Activated T-cell treated with anti-CD3 and anti-CD28 coated beads for 24 hours (primary cell): ENCODE measurements at regions not wholly inside any gene's neighbourhood (a gene's known extent, or its start where the extent isn't known, plus 50 kb on each side); places are given as distances from the start of the nearest gene placed in this dataset.
"Not testable (repeated sequence)": the region's sequence is repeated elsewhere in the genome, so short reads cannot be mapped to it uniquely, and the experiment has no call there.

Experiments
- DNase-seq: peaks from one replicate; pipeline ENCODE4 v3.0.0-alpha.2; 2020; ENCODE audit warnings: low read depth

DNA sequence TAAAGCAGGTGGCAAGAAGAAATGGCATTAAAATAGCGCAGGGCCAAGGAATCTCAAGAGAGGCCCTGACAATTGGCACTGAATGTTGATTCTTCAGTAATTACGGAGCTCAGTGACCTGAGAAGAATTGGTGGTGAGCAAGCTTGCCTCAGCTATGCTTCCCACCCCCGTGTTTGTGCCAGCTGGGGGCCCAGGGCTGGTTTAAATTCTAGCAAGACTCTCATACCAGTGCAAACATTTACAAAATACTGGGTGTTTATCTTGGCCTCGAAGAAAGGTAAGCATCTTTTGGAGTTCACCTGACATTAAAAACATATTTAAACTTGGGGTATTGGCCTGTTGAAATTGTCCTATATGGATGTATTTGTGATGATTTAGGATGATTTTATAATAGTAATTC is 296.7 kb upstream of the USP25 start:
- DNase-seq, result no peak

DNA sequence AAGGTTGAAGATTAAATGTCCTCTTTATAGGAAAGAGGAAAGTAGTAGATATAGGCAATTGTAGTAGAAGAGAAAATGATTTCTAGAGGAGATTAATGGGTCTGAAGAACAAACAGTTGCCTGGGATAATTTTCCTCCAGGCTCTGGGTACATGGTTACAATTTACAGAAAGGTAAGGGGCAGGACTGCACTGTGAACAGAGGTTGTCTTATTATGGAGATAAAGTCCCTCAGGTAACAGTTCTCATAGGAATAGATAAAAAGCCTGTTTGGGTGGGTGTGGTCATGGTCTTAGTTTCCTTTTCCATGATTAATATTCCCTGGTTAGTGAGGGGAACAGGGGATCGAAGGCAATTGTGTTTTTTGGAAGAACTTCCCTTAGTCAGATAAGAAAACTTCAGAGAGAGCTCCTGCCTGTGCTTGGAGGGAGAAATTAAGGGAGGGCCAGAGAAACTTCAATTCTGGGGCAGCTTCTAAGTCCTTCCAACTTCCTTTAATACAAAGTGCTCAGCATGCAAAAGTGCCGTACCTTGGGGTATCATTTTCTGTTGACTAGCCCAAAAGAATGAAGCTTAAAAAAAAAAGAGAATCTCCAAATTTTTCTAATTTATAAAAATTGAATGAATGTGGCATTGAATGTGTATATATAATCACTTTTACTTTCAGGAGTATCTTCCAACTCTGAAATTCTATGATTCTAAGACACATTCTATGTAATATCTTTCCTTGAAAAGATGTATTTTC is 295.4 kb upstream of the USP25 start:
- no peak for DNase-seq

DNA sequence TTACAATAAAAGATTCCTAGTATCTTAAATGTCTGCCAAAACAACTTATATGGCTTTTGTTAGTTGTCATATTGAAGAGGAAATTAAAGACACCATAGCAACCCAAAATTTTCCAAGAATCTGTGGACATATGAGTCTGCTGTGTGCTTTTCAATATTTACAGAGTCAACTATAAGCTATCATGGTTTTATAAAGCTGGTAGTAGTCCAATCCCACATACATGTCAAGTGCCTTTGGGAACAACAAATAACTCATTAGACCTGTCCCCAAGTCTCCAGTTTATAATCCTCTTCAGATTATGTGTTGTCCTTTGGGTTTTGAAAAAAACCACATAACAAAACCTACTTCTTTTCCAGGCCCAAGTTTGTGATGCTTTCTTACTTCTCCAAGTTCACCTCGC is 293.8 kb upstream of the USP25 start:
- DNase-seq, result no peak

DNA sequence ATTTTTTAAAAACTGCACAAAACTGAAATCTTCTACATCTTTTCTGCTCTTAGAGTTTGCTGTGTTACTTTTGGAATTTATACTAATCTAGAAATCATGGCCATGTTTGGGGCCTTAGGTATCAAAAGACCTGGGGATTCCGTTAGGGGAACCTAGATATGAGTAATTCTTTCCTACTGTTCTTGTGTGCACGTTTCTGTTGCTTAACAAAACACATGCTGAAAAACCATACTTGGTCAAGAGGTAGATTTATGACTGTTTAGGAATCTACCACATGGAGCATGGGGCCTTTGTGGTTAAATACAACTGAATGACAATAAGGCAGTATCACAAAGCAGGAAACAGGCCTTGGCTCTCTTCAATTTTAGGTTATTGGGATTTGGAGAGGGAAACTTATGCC is 291.9 kb upstream of the USP25 start:
- DNase-seq, result no peak

DNA sequence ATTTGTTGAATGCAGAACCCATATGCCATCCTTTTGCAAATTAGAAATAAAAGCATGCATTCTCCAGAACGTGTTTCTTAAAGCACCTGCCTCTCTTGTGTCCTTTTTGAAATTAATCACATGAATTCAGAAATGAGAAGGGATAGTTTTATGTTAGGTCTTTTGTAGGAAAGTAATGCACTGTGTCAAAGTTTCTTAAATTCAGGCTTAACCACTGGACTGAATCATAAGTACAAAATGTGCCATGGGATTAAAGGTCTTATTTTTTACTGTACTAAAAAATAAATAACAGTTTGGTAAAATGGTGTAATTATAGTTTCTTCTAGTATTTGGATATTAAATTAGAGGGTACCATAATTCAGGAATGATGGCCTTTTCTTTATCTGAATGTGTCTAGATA is 290.1 kb upstream of the USP25 start:
- no peak for DNase-seq

DNA sequence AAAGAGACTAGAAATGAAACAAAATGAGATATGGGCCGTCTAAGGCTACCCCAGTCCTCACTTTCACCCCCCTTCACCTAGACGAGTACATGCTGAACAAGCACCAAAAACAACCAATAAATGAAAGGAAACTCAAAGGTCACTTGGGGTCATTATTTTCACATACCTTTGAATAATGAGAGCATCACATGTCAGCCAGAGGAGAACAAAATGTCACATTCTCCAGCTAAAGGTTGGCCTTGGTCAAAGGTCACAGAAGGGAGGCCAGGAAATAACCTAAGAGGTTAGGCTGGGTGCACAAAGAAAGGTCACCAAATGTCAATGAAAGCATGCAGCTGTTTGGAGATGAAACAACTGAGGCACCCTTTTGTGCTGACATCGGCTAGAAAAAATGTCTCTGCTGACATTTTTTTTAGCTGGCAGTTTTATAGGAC is 288.7 kb upstream of the USP25 start:
- DNase-seq, result no peak

DNA sequence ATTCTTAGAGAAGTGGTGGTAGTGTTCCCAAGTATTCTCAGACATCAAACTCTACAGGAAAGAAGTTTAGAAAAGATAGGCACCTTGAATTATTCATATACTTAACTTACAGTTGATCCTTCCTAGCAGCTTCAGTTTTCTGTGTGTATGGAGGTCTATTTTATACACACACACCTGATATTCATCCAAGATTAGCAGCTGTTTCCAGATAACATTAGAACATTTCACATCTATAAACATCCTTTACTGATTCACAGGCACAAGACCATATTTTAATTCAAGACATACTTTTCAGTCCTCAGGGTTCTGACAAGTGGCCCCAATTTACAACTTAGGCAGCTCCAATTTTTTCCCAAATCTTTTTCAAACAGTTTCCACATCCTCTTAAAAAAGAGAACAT is 287.8 kb upstream of the USP25 start:
- DNase-seq, result no peak

DNA sequence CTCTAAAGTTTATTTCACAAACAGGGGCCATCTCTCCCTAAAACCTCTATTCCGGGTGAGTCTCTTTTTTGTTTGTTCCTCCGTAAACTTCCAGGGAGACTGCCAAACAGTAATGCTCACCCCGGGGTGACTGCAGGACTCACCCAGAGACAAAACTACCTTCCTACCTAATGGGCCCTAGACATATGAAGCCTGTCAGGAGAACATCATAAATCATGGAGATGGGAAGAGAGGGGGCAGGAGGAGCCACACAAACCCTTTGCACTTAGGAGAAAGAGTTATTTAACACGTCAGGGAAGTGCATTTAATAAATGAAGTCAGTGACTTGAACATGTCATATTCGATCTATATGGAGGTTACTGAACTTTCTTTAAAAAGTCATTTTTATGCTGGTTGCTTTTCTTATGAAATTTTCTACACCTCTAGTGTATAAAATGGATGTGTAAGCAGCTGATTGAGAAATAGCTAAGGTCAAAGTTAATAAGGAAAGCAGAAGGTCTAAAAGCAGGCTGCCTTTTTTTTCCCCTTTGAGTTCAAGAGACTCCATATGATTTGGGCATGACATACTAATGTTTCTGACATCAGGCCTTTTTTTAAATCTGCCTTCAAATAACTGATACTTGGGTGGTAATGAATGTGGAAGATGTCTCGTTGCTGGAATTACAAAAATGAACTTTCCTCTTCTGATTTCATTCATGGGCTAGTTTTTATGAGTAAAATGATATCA is 286.9 kb upstream of the USP25 start:
- DNase-seq, result no peak

DNA sequence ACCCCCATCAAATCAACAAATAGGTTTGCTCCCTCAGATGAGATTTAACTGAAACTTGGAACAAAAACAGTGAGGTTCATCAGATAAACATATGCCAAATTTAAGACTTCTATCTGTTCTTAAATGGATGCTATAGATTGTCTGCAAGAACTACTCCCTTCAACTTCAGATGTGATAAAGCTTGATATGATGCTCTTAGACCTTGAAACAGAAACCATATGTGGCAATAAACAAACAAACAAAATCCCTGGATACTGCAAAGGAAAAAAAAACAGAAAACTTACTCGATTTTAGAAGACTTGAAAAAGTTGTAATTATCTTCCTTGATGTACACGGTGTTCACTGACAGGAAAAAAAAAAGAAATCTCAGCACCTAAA is 286.1 kb upstream of the USP25 start:
- DNase-seq, result no peak

DNA sequence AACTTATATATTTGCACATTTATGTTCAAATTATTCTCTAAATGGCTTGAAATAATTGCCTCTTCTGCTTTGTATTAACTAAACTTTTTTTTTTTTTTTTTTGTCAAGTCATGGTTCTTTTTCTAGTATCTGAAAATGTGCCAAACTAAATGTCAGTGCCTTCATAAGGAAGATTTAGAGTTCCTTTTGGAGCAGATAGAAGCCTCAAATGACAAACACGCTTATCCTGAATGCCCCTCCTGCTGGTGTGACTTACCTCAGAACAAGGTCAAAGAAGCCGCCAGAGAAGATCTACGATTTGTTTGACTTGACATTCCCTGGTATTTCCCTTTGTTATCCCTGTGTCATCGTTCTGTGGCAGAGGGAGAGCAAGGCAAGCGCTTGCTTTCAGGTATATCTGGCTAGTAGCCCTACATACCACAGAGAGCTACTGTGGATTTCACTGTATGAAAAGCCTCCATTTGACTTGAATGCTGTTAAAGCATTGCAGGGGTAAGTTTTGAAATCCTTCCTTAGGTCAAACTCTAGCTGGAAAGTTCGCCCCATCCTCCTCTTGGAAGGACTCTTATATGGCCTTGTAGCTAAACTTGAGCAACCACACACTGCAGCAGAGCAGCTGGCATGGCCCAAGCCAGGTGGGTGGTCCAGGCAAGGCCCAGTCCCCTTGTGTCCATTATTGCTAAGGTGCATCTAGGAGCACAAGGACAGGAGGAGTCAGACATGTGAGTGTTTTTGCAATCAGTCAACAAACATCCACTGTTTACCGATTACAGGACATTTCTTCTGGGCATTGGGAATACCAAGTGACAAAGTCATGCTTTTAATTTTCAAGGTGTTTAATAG is 285.4 kb upstream of the USP25 start:
- no peak for DNase-seq

DNA sequence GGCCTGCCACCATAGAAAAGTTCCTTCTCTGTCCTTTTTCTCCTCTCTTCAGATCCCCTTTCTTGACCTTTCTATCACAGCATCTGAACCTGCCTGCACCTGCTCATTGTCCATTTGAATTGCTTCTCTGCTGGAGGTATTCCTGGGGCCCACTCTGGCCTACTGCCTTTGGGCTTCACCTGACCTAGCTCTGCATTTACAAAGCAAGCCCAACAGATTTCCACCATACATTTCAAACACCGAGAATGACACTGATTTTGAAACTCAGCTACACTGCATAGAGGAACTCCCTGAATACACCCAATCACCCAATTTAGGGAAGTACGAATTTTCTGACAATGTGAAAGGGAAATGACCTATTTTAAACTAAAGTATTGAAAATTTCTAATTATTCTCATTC is 284.5 kb upstream of the USP25 start:
- no peak for DNase-seq

DNA sequence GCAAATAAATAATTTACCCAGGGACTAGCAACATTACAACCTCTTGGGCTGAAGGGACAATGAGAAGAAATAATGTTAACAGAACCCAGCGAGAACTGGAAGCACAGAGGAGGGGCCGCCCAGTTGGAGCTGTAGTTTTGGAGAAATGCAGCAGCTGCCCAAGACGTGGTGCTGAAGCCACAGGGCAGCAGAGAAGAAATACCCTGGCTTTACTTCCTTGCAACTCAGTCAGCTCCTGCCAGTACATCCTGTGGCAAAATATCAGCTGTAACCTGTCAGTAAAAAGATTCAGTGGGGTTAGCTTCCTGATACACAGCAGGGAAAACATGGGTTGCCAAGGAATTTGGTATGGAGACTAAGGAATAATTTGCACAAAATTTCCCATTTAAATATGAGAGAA is 283.6 kb upstream of the USP25 start:
- DNase-seq, result no peak

DNA sequence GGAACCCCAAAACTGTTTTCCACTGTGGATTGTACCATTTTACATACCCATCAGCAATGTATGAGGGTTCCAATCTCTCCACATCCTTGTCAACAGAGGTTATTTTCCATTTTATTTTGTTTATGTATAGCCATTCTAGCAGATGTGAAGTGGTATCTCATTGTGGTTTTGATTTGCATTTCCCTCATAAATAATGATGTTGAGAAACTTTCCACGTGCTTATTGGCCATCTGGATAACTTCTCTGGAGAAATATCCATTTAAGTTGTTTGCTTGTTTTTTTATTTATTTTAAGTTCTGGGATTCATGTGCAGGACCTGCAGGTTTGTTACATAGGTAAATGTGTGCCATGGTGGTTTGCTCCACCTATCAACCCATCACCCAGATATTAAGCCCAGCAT is 280.2 kb upstream of the USP25 start:
- no peak for DNase-seq

DNA sequence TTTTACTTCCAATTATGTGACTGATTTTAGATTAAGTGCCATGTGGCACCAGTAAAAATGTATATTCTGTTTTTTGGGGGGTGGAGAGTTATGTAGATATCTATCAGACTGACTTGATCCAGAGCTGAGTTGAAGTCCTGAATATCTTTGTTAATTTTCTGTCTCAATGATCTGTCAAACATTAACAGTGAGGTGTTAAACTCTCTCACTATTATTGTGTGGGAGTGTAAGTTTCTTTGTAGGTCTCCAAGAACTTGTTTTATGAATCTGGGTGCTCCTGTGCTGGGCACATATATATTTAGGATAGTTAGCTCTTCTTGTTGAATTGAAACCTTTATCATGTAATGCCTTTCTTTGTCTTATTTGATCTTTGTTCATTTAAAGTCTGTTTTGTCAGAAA is 276.5 kb upstream of the USP25 start:
- no peak for DNase-seq

DNA sequence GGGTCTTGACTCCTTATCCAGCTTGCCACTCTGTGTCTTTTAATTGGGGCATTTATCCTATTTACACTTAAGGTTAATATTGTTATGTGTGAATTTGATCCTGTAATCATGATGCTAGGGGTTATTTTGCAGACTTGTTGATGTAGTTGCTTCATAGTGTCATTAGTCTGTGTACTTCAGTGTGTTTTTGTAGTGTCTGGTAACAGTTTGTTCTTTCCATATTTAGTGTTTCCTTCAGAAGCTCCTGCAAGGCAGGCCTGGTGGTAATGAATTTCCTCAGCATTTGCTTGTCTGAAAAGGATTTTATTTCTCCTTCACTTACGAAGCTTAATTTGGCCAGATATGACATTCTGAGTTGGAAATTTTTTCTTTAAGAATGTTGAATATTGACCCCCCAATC is 276.0 kb upstream of the USP25 start:
- DNase-seq, result not testable (repeated sequence)

DNA sequence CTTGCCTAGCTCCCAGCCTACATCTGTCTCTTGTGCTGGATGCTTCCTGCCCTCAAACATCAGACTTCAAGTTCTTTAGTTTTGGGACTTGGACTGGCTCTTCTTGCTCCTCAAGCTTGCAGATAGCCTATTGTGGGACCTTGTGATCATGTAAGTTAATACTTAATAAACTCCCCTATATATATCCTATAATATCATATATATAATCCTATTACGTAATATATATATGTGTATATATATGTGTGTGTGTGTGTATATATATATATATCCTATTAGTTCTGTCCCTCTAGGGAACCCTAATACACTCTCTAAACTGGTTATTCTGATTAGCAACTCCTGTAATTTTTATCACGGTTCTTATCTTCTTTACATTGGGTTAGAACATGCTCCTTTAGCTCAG is 274.9 kb upstream of the USP25 start:
- DNase-seq, result not testable (repeated sequence)

DNA sequence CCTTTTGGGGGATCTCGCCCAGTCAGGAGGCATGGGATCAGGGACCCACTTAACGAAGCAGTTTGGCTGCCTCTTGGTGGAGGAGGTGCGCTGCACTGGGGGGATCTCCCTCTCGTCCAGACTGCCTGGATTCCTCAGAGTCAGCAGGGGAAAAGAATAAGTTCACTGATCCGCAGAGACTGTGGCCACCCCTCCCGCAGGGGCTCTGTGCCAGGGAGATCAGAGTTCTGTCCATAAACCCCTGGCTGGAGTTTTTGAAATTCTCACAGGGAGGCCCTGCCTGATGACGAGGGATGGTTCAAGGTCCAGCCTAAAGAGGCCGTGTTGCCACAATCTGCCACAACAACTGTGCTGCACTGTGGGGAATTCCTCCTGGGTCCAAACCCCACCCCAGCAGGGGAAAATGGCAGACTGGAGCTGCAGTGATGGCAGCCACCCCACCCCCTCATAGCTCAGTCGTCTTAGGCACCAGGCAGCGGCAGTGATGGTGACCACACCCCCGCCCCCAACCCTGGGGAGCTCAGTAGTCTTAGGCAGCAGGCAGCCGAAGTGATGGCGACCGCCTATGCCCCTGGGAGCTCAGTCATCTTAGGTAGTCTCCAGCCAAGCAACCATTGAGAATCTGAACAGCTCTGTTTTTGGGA is 273.8 kb upstream of the USP25 start:
- no peak for DNase-seq

DNA sequence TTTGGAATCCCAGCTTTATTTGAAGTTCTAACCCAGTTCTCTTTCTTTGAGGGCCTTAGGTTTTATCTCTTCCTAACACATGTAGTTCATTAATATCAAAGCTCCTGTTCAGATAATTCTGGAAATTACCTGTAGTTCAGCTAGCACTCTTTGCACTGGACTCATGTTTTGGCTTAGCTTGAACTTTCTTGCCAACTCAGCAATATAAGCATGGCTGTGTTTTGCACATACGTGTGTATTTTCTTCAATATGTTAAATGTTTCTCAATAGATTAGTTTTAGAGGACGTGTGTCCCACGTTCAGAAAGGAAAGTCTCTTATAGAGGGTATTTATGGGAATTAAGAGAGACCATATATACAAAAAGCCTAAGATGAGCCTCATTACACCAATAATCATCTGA is 271.8 kb upstream of the USP25 start:
- DNase-seq, result no peak

DNA sequence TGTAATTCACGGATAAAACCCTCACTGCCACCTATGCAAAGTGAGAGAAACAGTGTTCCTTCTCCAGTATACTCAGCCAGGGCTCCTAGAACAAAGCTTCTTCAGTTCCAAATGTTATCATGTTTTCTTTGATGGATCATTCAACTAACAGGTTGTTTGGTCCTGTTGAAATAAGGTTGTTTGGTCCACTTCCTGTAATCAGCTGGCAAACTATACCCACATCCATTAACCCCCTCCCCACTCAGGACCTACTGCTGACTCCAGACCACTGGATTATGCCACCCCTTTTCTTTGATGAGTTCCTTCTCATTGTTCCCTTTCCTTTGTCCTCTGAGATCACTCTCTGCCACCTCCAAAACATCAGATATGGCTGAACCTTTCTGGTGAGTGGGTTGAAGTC is 267.7 kb upstream of the USP25 start:
- no peak for DNase-seq

DNA sequence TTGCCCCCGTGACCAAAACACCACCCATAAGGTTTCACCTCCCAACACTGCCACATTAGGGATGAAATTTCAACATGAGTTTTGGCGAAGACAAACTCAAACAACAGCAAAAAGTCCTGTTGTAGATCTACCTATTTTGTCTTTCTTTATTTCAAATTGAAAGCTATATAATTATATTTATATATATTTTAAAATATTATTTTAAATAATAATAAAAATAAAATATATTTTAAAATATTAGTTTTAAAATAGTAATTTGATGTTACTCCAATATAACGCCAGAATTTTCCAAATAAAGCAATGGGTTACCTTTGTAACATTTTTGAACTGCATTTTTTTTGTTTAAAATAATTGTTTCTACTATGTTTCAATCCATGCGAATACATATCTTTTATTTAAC is 263.5 kb upstream of the USP25 start:
- no peak for DNase-seq

DNA sequence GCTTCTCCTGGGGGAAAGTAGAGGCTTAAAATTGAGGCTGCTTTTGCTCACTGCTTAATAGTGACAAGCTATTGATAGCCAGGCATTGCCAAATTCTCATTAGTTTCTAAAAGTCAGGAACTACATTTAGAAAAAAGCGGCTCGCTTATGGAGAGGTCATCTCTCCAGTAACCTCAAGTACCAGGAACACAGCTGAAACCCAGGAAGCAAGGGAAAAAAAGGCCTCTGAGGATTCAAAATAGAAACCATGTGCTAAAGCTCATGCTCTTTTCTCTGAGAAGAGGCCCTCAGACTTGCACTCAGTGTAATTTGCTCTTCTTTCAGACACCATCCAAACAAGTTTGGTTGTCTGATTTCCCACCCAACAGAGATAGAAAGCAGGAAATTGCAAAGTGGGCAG is 261.4 kb upstream of the USP25 start:
- no peak for DNase-seq
